Esophagus (tissue), 2 donors: ENCODE measurements at regions not wholly inside any gene's neighbourhood (a gene's known extent, or its start where the extent isn't known, plus 50 kb on each side); places are given as distances from the start of the nearest gene placed in this dataset.

Experiments used
- H3K27ac ChIP-seq, 2 donors: one replicate each; pipeline ENCODE4 v1.5.1; 2013; ENCODE audit warnings: low read depth in 2 of 2, mild to moderate bottlenecking in 2 of 2, inconsistent platforms in 1 of 2, low read length in 1 of 2, moderate library complexity in 1 of 2
- H3K27me3 ChIP-seq, 2 donors: one replicate each; pipeline ENCODE4 v1.6.1; 2013; ENCODE audit warnings: low read length in 2 of 2, control low read depth in 1 of 2, mild to moderate bottlenecking in 1 of 2; ENCODE audit not compliant: insufficient read depth in 2 of 2, control insufficient read depth in 1 of 2
- H3K36me3 ChIP-seq, 2 donors: one replicate each; pipeline ENCODE4 v1.6.1; 2013; ENCODE audit warnings: low read length in 1 of 2; ENCODE audit not compliant: control insufficient read depth in 2 of 2, insufficient read depth in 2 of 2
- H3K4me1 ChIP-seq, 2 donors: one replicate each; pipeline ENCODE4 v1.6.1; 2013; ENCODE audit warnings: low read length in 1 of 2; ENCODE audit not compliant: control insufficient read depth in 2 of 2, insufficient read depth in 2 of 2
- H3K4me3 ChIP-seq, 2 donors: one replicate each; pipeline ENCODE4 v1.5.1; 2013; ENCODE audit warnings: low read length in 2 of 2, mild to moderate bottlenecking in 2 of 2, low read depth in 1 of 2, moderate library complexity in 1 of 2
- H3K9me3 ChIP-seq, 2 donors: one replicate each; pipeline ENCODE4 v1.6.1; 2013; ENCODE audit warnings: mild to moderate bottlenecking in 2 of 2, low read depth in 1 of 2, low read length in 1 of 2, moderate library complexity in 1 of 2; ENCODE audit not compliant: control insufficient read depth in 2 of 2, insufficient read depth in 1 of 2
- WGBS, 2 donors: extraction: QIAGEN DNeasy Blood & Tissue Kit; methylation state at CpG; one replicate each; pipeline ENCODE4 v1.1.7; 2013; 5-methylcytosine and 5-hydroxymethylcytosine counted together
- donor health status: healthy with polysubstance abuse.
- donor health status: Bipolar disorder and iron deficiency.

DNA sequence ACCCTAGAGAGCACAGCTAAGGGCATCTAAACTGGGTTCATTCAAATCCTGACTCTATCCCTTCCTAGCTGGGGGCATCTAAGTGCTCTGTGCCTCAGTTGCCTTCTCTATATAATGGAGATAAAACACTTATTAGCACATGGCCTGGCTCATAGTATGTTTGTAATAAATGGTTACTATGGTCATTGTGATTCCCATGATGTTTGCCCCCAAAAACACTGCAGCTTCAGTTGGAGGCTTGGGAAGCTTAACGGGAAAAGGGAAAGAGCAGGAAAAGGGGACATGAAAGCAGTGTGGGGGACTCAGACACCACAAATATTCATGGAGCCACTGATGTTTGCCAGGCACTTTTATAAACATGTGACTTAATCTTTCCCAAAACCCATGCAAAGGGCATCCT, 118.1 kb downstream of the INHBB start:
- Histone ChIP-seq H3K36me3 (no peaks in the 10 kb centered on the region), H3K27ac (no peak overlapping the region), H3K4me1 (no peaks in the 10 kb centered on the region), H3K27me3 (no peaks in the 10 kb centered on the region), H3K4me3 (no peak overlapping the region), H3K9me3 (no peaks in the 10 kb centered on the region)
- WGBS, 2 donors, result 43 to 76% methylated on average over 1 of the region's 1 CpG

DNA sequence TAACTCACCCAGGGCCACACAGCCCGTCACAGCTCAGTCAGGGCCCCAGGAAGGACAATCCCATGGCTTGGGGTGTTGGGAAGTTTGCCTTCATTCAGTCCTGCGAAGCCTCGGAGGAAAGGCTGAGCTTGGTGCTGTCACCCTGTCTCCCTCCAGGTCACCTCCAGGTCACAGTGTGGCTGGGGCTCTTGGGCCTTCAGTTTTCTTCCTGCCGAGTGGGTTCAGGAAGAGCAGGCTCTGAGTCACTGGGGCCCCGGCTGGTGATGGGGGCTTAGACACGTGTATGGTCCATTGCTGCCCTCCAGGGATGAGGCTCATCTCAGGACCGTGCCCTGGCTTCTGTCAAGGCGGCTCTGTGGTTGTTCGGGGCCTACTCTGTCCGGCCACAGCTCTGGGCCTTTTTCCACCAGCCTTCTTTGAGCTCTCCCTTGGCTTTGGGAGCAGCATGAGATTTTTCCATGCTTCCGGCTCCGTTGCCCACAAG, 118.6 kb downstream of the INHBB start:
- WGBS, 2 donors, result 84 to 87% methylated on average over 12 of the region's 12 CpGs

DNA sequence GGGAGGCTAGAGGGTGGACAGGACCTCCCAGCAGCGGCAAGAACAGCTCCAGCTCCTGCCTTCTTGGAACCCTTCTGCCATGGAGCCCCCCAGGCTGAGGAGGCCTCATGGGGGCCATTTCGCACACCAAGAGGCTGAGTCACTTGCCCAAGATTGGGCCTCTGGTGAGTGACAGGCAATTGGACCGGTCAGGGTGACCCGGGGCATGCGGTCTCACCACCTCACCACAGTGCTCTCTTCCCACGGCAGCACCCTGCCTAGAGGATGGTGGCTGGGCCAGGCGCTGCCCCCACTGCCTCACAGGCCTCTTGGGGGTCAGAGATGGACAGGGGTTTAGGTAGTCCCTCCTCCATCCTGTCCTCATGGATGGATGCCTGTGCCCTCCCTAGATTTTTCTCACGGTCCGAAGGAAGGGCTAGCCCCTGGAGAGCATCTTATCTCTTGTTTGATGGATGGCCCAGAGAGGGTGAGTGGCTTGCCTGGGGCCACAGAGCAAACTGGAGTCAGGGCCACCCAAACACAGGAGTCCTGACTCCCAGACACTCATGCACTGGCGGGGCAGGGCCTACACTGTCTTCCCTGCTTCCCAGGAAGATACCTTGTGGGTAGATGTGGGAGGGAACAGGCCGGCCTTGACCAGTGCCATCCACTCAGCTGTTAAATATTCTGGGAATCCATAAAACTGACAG, 119.2 kb downstream of the INHBB start:
- Histone ChIP-seq H3K4me1 (peaks cover 0 to under 1% of the 10 kb centered on the region in 2 donors), H3K27ac (no peak overlapping the region), H3K4me3 (no peak overlapping the region), H3K27me3 (no peaks in the 10 kb centered on the region), H3K9me3 (no peaks in the 10 kb centered on the region), H3K36me3 (no peaks in the 10 kb centered on the region)
- WGBS, 2 donors, result 95 to 99% methylated on average over 11 of the region's 11 CpGs

More for the DNA sequence above, 118.6 kb downstream of the INHBB start:
- H3K36me3 ChIP-seq, result no peaks in the 10 kb centered on the region
- H3K4me1 ChIP-seq, result no peaks in the 10 kb centered on the region
- no peaks in the 10 kb centered on the region for H3K9me3 ChIP-seq
- no peak overlapping the region for H3K4me3 ChIP-seq
- no peak overlapping the region for H3K27ac ChIP-seq
- no peaks in the 10 kb centered on the region for H3K27me3 ChIP-seq

DNA sequence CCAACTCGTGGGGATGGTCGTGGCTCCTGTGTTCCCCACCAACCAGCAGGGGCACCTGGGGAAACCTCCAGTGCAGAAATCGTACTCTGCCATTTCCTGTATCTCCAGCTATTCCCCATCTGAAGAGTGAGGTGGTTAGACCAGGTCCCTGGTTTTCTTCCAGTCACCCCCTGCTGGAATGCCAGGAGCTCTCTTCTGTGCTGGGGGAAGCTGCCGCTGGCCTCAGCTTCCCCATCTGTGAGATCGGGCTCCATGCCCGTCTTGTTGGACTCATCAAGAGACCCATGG, 119.7 kb downstream of the INHBB start:
- Histone ChIP-seq H3K4me3 (no peak overlapping the region), H3K4me1 (peaks cover 3 to 5% of the 10 kb centered on the region in 2 donors), H3K36me3 (no peaks in the 10 kb centered on the region), H3K27ac (no peak overlapping the region), H3K9me3 (no peaks in the 10 kb centered on the region), H3K27me3 (no peaks in the 10 kb centered on the region)
- WGBS, 2 donors, result 76 to 78% methylated on average over 6 of the region's 6 CpGs

DNA sequence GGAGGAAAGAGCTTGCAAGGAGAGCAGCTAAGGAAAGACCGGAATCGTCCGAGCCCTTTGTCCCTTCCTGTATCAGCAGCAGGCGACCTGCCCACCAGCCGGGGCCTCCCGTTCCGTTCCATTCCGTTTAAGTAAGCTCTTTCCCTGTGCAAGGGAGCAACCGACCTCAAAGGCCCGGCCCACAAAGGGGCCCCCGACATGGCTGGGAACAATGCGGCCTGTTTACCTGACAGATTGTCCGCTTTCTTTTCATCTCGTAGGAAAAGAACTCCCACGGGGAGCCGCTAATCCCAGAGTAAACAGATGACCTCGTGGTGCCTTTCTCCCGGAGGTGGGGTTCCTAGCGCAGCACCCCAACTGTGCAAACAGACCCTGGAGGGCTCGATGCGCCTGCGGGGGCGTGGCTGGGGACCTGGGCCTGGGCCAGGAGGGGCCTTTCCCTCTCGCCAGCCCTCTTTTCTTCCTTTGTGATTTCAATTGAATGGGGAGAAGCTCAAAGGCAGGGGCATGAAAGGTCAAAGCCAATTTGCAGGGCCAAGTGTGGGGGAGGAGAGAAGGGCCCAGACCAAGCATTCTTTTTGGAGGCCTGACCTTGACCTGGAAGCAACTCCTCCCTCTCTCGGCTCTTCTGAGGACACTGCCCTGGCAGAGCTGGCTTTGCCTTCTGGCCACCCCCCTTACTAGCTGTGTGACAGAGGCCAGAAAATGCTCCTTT, 120.2 kb downstream of the INHBB start:
- Histone ChIP-seq H3K27me3 (no peaks in the 10 kb centered on the region), H3K9me3 (no peaks in the 10 kb centered on the region), H3K4me3 (no peak overlapping the region), H3K27ac (no peak overlapping the region), H3K4me1 (peaks cover 3 to 7% of the 10 kb centered on the region in 2 donors), H3K36me3 (no peaks in the 10 kb centered on the region)
- 42 to 47% methylated on average over 25 of the region's 25 CpGs for WGBS, 2 donors

DNA sequence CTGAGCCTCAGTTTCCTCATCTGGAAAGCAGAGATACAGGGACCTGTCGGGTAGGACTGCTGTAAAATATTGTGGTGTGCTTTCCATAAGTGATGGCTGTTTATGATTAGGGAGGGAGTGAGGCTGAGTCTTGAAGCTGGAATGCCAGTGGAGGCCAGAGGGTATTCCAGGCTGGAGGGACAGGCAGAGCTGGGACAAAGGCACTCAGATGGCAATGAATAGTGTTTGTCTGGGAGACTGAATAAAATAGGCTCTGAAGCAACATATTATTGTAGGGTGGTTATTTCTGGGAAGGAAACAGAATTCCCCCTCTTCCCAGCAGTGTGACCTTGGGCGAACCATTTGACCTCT, 120.7 kb downstream of the INHBB start:
- WGBS, 2 donors, result 85 to 94% methylated on average over 2 of the region's 2 CpGs
- Histone ChIP-seq H3K27me3 (no peaks in the 10 kb centered on the region), H3K9me3 (peaks cover 0 to under 1% of the 10 kb centered on the region in 2 donors), H3K4me1 (peaks cover 3 to 7% of the 10 kb centered on the region in 2 donors), H3K4me3 (no peak overlapping the region), H3K27ac (no peak overlapping the region), H3K36me3 (no peaks in the 10 kb centered on the region)

DNA sequence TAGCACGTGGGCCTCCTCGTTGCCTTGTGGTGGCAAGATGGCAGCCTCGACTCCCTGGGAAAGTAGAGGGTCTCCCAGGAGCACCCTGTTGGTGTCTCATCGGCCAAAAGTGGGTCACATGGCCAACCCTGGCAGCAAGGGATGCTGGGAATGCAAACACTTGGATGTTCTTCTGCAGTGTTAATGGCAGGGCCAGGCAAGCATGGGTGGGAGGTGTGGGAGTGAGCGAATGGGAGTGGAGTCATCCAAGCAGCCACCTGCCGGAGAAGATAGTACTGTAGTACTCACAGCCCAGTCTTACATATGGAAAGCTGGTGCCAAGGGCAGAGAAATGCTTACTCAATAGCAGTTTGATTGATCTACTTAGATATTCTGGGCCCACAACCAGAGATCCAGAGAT, 122.2 kb downstream of the INHBB start:
- WGBS, 2 donors, result 91 to 92% methylated on average over 6 of the region's 6 CpGs
- Histone ChIP-seq H3K27me3 (no peaks in the 10 kb centered on the region), H3K27ac (no peak overlapping the region), H3K9me3 (peaks cover 0 to 6% of the 10 kb centered on the region in 2 donors), H3K4me3 (no peak overlapping the region), H3K36me3 (no peaks in the 10 kb centered on the region), H3K4me1 (peaks cover 3 to 8% of the 10 kb centered on the region in 2 donors)

DNA sequence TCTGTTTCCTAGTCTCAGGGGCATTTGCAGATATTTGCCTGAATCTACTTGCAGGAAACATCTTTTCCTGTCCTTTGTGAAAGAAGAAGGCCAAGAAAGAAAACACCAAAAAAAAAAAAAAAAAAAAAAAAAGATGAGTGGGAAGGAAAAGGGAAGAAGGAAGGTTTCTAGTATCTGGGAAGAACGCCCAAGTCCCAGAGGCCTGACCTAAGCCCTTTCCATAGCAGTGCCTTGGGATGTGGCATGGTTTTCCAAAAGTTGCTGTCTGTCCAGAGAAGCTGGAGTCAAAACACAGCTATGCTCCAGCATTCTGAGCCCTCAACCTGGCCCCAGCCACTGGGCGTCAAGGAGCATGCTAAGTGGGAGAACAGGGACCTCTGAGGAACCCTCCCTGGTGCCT, 123.5 kb downstream of the INHBB start:
- Histone ChIP-seq H3K4me1 (peaks cover 3 to 16% of the 10 kb centered on the region in 2 donors), H3K4me3 (no peak overlapping the region), H3K27ac (peak overlapping the region in 1 of 2 donors; percentile 20), H3K27me3 (no peaks in the 10 kb centered on the region), H3K9me3 (peaks cover 0 to 6% of the 10 kb centered on the region in 2 donors), H3K36me3 (no peaks in the 10 kb centered on the region)
- WGBS, 2 donors, result 59 to 64% methylated on average over 2 of the region's 2 CpGs

DNA sequence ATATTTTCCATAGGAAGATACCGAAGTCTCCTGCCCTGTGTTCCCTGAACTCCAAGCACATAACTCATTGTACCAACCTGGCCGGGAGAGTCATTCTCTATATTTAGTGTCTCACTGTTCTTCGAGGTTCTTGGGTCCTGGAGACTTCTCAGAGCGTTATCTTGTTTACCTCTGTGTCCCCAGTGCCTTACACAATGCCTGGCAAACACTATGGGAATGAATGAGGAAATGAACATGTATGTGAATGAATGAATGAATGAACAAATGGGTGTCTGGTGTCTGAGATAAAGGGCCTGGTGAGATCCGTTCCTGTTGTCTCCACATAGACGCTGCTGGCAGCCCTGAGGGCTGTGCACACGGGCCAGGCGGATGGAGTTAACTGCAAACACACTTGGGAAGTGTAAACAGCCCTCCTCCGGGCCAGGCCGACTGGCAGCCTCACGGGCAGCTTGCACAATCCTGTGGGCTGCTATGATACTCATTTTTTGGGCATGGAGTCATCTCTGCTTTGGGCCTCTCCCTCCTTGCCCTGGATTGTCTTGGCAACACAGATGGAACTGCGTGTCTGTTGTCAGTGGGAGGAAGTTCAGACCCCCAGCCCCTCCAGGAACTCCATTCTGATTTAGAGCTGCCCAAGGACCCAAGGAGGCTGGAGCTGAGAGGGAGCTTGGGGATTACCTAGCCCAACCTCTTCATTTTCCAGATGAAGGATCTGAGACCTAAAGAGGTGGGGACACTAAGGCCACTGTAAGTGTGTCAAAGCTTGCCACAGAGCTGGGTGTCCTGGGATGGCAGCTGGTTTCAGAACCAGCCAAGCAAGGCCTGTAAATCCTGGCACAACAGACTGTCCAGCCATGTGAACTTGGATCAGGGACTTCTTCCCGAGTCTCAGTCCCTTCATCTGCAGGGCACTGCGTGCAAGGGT, 124.4 kb downstream of the INHBB start:
- Histone ChIP-seq H3K36me3 (no peaks in the 10 kb centered on the region), H3K27ac (peak overlapping the region; percentile 49 to 71), H3K4me1 (peaks cover 3 to 16% of the 10 kb centered on the region in 2 donors), H3K4me3 (no peak overlapping the region), H3K9me3 (peaks cover 0 to 6% of the 10 kb centered on the region in 2 donors), H3K27me3 (no peaks in the 10 kb centered on the region)
- 27 to 36% methylated on average over 14 of the region's 14 CpGs for WGBS, 2 donors
